ENCODE measurements at regions not wholly inside any gene's neighbourhood (a gene's known extent, or its start where the extent isn't known, plus 50 kb on each side); places are given as distances from the start of the nearest gene placed in this dataset.

DNA sequence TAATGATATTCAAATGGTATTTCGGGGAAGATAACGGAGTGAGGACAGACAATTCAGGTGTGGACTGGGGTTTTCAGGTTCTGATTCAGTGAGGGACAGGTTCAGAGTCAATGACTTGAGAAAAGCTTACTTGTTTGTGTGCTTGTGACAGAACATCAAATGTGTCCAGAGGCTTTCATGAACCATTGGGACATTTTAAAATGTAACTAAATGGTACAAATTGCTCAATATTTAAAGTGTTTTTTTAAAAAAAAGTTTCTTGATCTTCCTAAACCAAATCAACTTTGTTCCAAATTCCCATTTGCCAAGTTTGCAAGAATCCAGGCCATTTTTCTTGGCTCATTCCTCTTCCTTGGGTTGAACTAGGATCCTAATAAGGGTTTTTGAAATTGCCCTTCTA, 59.4 kb upstream of the BZW1 start:
- TF ChIP-seq, protein P1, sequence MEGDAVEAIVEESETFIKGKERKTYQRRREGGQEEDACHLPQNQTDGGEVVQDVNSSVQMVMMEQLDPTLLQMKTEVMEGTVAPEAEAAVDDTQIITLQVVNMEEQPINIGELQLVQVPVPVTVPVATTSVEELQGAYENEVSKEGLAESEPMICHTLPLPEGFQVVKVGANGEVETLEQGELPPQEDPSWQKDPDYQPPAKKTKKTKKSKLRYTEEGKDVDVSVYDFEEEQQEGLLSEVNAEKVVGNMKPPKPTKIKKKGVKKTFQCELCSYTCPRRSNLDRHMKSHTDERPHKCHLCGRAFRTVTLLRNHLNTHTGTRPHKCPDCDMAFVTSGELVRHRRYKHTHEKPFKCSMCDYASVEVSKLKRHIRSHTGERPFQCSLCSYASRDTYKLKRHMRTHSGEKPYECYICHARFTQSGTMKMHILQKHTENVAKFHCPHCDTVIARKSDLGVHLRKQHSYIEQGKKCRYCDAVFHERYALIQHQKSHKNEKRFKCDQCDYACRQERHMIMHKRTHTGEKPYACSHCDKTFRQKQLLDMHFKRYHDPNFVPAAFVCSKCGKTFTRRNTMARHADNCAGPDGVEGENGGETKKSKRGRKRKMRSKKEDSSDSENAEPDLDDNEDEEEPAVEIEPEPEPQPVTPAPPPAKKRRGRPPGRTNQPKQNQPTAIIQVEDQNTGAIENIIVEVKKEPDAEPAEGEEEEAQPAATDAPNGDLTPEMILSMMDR (IDR thresholded peaks at IDR 0.05), result no peak
- H3K9me3 ChIP-seq, result no peaks in the 10 kb centered on the region
- H3K4me1 ChIP-seq (ENCODE audit: insufficient read depth), result peaks cover 2% of the 10 kb centered on the region
- H3K36me3 ChIP-seq, result no peaks in the 10 kb centered on the region
- H3K27ac ChIP-seq, result no peak overlapping the region
- DNase-seq, result no peak
- no peaks in the 10 kb centered on the region for H3K27me3 ChIP-seq
- WGBS, 3 donors, result 92 to 97% (median 93%) methylated on average over 2 of the region's 2 CpGs
- H3K4me3 ChIP-seq, result no peak overlapping the region
- intact Hi-C loops (cut with DNase I), result no loop called here

DNA sequence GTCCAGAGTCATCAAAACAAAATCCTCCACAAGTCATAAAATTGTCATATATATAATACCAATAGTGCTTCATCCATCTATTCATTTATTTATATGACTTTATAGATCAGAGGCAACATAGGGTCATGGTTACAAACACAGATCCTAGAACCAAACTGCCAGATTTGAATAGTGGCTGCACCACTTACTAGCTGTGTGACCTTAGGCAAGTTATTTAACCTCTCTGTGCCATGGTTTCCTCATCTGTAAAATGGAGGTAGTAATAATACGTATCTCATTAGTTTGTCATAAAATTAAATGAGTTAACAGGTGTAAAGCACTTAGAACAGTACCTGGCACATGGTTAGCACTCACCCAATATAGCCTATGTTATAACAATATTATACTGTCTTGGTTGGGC, 58.9 kb upstream of the BZW1 start:
- WGBS, 3 donors, result 88 to 98% (median 95%) methylated on average over 1 of the region's 1 CpG
- Histone ChIP-seq H3K4me3 (no peak overlapping the region), H3K27me3 (no peaks in the 10 kb centered on the region), H3K27ac (no peak overlapping the region), H3K4me1 (ENCODE audit: insufficient read depth) (peaks cover 2% of the 10 kb centered on the region), H3K9me3 (no peaks in the 10 kb centered on the region), H3K36me3 (no peaks in the 10 kb centered on the region)
- intact Hi-C loops (cut with DNase I), result no loop called here
- TF ChIP-seq POLR2A (IDR thresholded peaks at IDR 0.05) (no peak), EP300 (IDR thresholded peaks at IDR 0.05) (no peak)
- TF ChIP-seq, protein P1 (IDR thresholded peaks at IDR 0.05), result no peak
- DNase-seq, result no peak

DNA sequence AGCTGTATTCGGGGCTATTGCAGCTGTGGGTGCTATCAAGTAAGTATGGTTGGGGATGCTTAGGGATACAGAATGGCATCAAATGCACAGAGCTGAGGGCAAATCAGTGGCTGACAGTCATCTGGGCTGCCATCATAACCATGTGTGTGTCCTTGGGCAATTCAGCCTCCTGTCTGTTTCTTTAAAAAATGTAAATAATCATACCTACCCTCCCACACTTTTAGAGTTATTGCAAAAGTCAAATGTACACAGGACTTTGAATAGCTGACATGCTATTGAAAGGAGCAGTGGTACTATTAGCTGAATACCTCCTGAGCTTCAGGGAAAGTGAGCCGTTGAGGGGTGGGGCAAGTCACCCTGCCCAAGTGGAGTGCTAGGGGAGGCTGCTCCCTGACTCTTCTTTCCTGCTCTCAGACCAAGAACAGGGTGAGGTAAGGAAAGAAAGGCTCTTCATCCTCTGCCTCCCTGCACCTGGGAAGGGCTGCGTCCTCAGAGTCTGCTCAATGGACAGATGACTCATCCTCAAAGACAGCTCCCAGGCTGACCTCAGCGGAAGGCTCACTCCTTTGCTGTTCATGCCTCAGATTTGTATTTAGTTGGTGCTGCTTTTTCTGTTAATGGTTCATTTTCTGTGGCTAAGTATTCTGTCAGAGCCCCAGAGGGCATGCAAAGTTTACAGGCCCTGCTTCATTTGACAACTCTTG, 54.9 kb upstream of the BZW1 start:
- Histone ChIP-seq H3K9me3 (no peaks in the 10 kb centered on the region), H3K4me1 (ENCODE audit: insufficient read depth) (no peaks in the 10 kb centered on the region), H3K4me3 (no peak overlapping the region), H3K27ac (no peak overlapping the region), H3K36me3 (no peaks in the 10 kb centered on the region), H3K27me3 (no peaks in the 10 kb centered on the region)
- intact Hi-C loops (cut with DNase I), result no loop called here
- TF ChIP-seq EP300 (IDR thresholded peaks at IDR 0.05), result no peak
- TF ChIP-seq, protein P1 (IDR thresholded peaks at IDR 0.05), result no peak
- no peak for TF ChIP-seq POLR2A (IDR thresholded peaks at IDR 0.05)
- no peak for DNase-seq
- WGBS, 3 donors, result 21 to 30% (median 30%) methylated on average over 4 of the region's 4 CpGs

DNA sequence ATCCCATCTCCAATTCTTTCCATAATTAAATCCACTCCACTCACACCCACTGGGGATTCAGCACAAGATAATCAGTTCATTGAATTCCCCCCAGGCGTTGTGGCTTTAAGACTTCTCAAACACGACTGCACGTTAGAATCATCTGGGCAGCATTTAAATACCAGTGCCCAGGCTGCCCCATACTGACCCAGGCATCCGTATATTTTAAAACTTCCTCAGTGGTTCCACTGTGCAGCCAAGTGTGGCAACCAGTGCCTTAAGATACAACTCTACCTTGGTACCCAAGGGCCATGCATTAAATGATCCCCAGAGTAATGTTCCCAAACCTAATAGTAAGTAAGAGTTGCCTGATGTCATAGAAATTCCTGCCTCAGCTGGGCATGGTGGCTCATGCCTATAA, 54.3 kb upstream of the BZW1 start:
- 72 to 73% (median 73%) methylated on average over 4 of the region's 4 CpGs for WGBS, 3 donors
- intact Hi-C loops (cut with DNase I), result no loop called here

More for the DNA sequence above, 54.3 kb upstream of the BZW1 start:
- H3K9me3 ChIP-seq, result no peaks in the 10 kb centered on the region
- H3K4me3 ChIP-seq, result no peak overlapping the region
- no peaks in the 10 kb centered on the region for H3K36me3 ChIP-seq
- no peaks in the 10 kb centered on the region for H3K4me1 ChIP-seq (ENCODE audit: insufficient read depth)
- H3K27me3 ChIP-seq, result no peaks in the 10 kb centered on the region
- TF ChIP-seq, protein P1 (IDR thresholded peaks at IDR 0.05), result no peak
- TF ChIP-seq EP300 (IDR thresholded peaks at IDR 0.05) (no peak), POLR2A (IDR thresholded peaks at IDR 0.05) (no peak)
- DNase-seq, result no peak
- H3K27ac ChIP-seq, result no peak overlapping the region

All from ovary (tissue), 7 donors.